ENCODE measurements at regions not wholly inside any gene's neighbourhood (a gene's known extent, or its start where the extent isn't known, plus 50 kb on each side); places are given as distances from the start of the nearest gene placed in this dataset.

- no peaks in the 10 kb centered on the region for H4K20me1 ChIP-seq (ENCODE audit: insufficient read depth)
- ChIA-PET CTCF (no interaction called here), POLR2A (ENCODE audit: unreplicated experiment) (no interaction called here)
- no peak for DNase-seq
- no peaks in the 10 kb centered on the region for H3K4me1 ChIP-seq (replicated peaks; ENCODE audit: insufficient read depth)
- intact Hi-C loops (cut with micrococcal nuclease; ENCODE audit: unreplicated experiment), result no loop called here
- TF ChIP-seq EZH2 (IDR thresholded peaks at IDR 0.05; ENCODE audit: low read depth), result no peak
- TF ChIP-seq, protein P1, sequence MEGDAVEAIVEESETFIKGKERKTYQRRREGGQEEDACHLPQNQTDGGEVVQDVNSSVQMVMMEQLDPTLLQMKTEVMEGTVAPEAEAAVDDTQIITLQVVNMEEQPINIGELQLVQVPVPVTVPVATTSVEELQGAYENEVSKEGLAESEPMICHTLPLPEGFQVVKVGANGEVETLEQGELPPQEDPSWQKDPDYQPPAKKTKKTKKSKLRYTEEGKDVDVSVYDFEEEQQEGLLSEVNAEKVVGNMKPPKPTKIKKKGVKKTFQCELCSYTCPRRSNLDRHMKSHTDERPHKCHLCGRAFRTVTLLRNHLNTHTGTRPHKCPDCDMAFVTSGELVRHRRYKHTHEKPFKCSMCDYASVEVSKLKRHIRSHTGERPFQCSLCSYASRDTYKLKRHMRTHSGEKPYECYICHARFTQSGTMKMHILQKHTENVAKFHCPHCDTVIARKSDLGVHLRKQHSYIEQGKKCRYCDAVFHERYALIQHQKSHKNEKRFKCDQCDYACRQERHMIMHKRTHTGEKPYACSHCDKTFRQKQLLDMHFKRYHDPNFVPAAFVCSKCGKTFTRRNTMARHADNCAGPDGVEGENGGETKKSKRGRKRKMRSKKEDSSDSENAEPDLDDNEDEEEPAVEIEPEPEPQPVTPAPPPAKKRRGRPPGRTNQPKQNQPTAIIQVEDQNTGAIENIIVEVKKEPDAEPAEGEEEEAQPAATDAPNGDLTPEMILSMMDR (conservative IDR thresholded peaks at IDR 0.05), result no peak
- BruUV-seq (replicated peaks), result no TSS peak
- H3F3A ChIP-seq (ENCODE audit: insufficient read depth, low read depth), result no peaks in the 10 kb centered on the region
- H3K4me3 ChIP-seq, result no peak overlapping the region
- H3K27me3 ChIP-seq (ENCODE audit: insufficient read depth, low read depth), result no peaks in the 10 kb centered on the region
- H3K36me3 ChIP-seq (ENCODE audit: low read depth), result no peaks in the 10 kb centered on the region
- no peaks in the 10 kb centered on the region for H3K9me3 ChIP-seq (ENCODE audit: insufficient read depth, low read depth)
- no peaks in the 10 kb centered on the region for H3K79me2 ChIP-seq (ENCODE audit: low read depth)
- no peak overlapping the region for H3K4me2 ChIP-seq
- H3K27ac ChIP-seq, result no peak overlapping the region
- H3K9me2 ChIP-seq (ENCODE audit: insufficient read depth), result no peaks in the 10 kb centered on the region
- no peak overlapping the region for H2AFZ ChIP-seq
Measured at GRCh38 chr13:37413161-37413560, 185.4 kb downstream of the POSTN start.

GRCh38 chr13:37412241-37412921 is 186.2 kb downstream of the POSTN start:
- no TSS peak for BruUV-seq (replicated peaks)
- H3K27ac ChIP-seq, result no peak overlapping the region
- intact Hi-C loops (cut with micrococcal nuclease; ENCODE audit: unreplicated experiment), result no loop called here
- H3F3A ChIP-seq (ENCODE audit: insufficient read depth, low read depth), result no peaks in the 10 kb centered on the region
- no peaks in the 10 kb centered on the region for H3K36me3 ChIP-seq (ENCODE audit: low read depth)
- TF ChIP-seq, protein P1 (conservative IDR thresholded peaks at IDR 0.05), result no peak
- TF ChIP-seq EZH2 (IDR thresholded peaks at IDR 0.05; ENCODE audit: low read depth), result no peak
- no peak overlapping the region for H3K4me2 ChIP-seq
- H3K4me1 ChIP-seq (replicated peaks; ENCODE audit: insufficient read depth), result no peaks in the 10 kb centered on the region
- H4K20me1 ChIP-seq (ENCODE audit: insufficient read depth), result no peaks in the 10 kb centered on the region
- POLR2A ChIA-PET (ENCODE audit: unreplicated experiment), result no interaction called here
- H3K9me2 ChIP-seq (ENCODE audit: insufficient read depth), result no peaks in the 10 kb centered on the region
- no peaks in the 10 kb centered on the region for H3K9me3 ChIP-seq (ENCODE audit: insufficient read depth, low read depth)
- no peak overlapping the region for H2AFZ ChIP-seq
- no peak for DNase-seq
- CTCF ChIA-PET, result no interaction called here
- H3K4me3 ChIP-seq, result no peak overlapping the region
- no peaks in the 10 kb centered on the region for H3K79me2 ChIP-seq (ENCODE audit: low read depth)
- H3K27me3 ChIP-seq (ENCODE audit: insufficient read depth, low read depth), result no peaks in the 10 kb centered on the region

DNA sequence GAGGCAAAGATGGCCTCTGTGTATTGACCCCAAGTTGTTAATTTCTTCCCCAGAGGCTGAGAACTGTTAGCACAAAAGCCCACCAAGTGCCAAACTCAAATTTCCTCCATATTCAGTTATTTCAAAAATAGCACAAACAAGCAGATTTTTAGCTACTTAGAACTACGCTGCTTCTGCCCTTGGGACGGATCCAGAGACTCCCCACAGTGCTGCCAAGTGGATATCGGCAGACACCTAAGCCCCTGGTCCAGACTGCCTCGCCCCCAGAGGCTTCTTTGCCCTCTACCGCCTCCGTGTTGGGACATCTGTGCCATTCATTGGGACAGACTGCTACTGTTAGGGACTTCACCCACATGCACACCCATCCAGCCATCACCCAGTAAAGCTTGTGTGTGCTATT is 188.3 kb downstream of the POSTN start:
- H3K27me3 ChIP-seq (ENCODE audit: insufficient read depth, low read depth), result no peaks in the 10 kb centered on the region
- intact Hi-C loops (cut with micrococcal nuclease; ENCODE audit: unreplicated experiment), result no loop called here
- no peaks in the 10 kb centered on the region for H3K9me3 ChIP-seq (ENCODE audit: insufficient read depth, low read depth)
- no peak overlapping the region for H3K4me3 ChIP-seq
- no peak overlapping the region for H3K27ac ChIP-seq
- no peaks in the 10 kb centered on the region for H3K9me2 ChIP-seq (ENCODE audit: insufficient read depth)
- BruUV-seq (replicated peaks), result no TSS peak
- ChIA-PET CTCF (no interaction called here), POLR2A (ENCODE audit: unreplicated experiment) (no interaction called here)
- no peaks in the 10 kb centered on the region for H4K20me1 ChIP-seq (ENCODE audit: insufficient read depth)
- H3K36me3 ChIP-seq (ENCODE audit: low read depth), result no peaks in the 10 kb centered on the region
- no peaks in the 10 kb centered on the region for H3K4me1 ChIP-seq (replicated peaks; ENCODE audit: insufficient read depth)
- H3K4me2 ChIP-seq, result no peak overlapping the region
- TF ChIP-seq EZH2 (IDR thresholded peaks at IDR 0.05; ENCODE audit: low read depth), result no peak
- TF ChIP-seq, protein P1 (conservative IDR thresholded peaks at IDR 0.05), result no peak
- H2AFZ ChIP-seq, result no peak overlapping the region
- H3K79me2 ChIP-seq (ENCODE audit: low read depth), result no peaks in the 10 kb centered on the region
- DNase-seq, result no peak
- no peaks in the 10 kb centered on the region for H3F3A ChIP-seq (ENCODE audit: insufficient read depth, low read depth)
